ENCODE measurements at regions not wholly inside any gene's neighbourhood (a gene's known extent, or its start where the extent isn't known, plus 50 kb on each side); places are given as distances from the start of the nearest gene placed in this dataset.

DNA sequence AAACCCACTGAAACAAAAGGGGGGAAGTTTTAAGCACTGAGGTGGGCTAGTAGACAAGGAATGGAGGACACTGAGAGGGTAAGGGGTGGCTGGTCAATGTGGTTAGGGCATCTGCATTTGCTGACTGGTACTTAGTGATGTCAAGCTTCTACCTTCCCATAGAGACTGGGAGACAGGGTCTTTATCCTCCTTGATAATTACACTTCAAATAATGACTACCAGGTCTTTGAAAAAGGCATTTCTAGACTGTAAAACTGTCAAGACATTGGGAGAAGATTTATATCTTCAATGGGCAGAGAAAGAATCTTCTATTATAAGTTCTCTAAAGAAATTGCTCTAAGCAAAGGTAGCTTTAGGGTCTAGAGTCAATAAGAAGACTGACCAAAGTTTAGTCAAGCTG is 1490.8 kb upstream of the PCDH20 start:
- Histone ChIP-seq H3K79me2 (ENCODE audit: insufficient read depth, low read length) (no peaks in the 10 kb centered on the region), H4K20me1 (ENCODE audit: insufficient read depth, low read length) (no peaks in the 10 kb centered on the region), H3K4me3 (replicated peaks in 1 of 3; ENCODE audit: insufficient read depth in 1 of 3, low read depth in 2 of 3, low read length in 3 of 3) (no peak overlapping the region), H3K27ac (ENCODE audit: extremely low read length, insufficient read depth, low read length) (no peak overlapping the region), H3K4me1 (ENCODE audit: insufficient read depth, low read length) (no peaks in the 10 kb centered on the region), H3K36me3 (replicated peaks in 1 of 2; ENCODE audit: control insufficient read depth in 1 of 2, insufficient read depth in 2 of 2, low read length in 2 of 2) (no peaks in the 10 kb centered on the region), H3K9ac (ENCODE audit: insufficient read depth, low read depth, low read length) (no peak overlapping the region), H3K9me3 (ENCODE audit: low read length) (no peaks in the 10 kb centered on the region), H2AFZ (ENCODE audit: low read length) (no peak overlapping the region), H3K27me3 (ENCODE audit: control insufficient read depth in 1 of 2, insufficient read depth in 2 of 2, low read length in 2 of 2) (no peaks in the 10 kb centered on the region), H3K4me2 (ENCODE audit: low read depth, low read length) (no peak overlapping the region)
- TF ChIP-seq HNF4A (CRISPR knock-in tag; IDR thresholded peaks at IDR 0.05) (no peak), RFX5 (IDR thresholded peaks at IDR 0.05; ENCODE audit: low read depth, low read length) (no peak), SIX4 (CRISPR knock-in tag; IDR thresholded peaks at IDR 0.05) (no peak), KDM1A (CRISPR knock-in tag; IDR thresholded peaks at IDR 0.05) (no peak), AKAP8 (CRISPR knock-in tag; IDR thresholded peaks at IDR 0.05) (no peak), ZNF558 (CRISPR knock-in tag; IDR thresholded peaks at IDR 0.05; ENCODE audit: borderline replicate concordance) (no peak), XRCC5 (optimal IDR thresholded peaks at IDR 0.05; ENCODE audit: low read length) (no peak), PHF20 (CRISPR knock-in tag; IDR thresholded peaks at IDR 0.05) (no peak), ZNF33A (CRISPR knock-in tag; IDR thresholded peaks at IDR 0.05; ENCODE audit: borderline replicate concordance) (no peak), ZNF563 (CRISPR knock-in tag; IDR thresholded peaks at IDR 0.05) (no peak), TP53 (CRISPR knock-in tag; conservative IDR thresholded peaks at IDR 0.05) (no peak), CCAR2 (optimal IDR thresholded peaks at IDR 0.05; ENCODE audit: low read depth, low read length) (no peak), SNAPC2 (CRISPR knock-in tag; IDR thresholded peaks at IDR 0.05) (no peak), ZNF3 (CRISPR knock-in tag; IDR thresholded peaks at IDR 0.05) (no peak)
- TF ChIP-seq, protein P1, sequence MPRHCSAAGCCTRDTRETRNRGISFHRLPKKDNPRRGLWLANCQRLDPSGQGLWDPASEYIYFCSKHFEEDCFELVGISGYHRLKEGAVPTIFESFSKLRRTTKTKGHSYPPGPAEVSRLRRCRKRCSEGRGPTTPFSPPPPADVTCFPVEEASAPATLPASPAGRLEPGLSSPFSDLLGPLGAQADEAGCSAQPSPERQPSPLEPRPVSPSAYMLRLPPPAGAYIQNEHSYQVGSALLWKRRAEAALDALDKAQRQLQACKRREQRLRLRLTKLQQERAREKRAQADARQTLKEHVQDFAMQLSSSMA (CRISPR knock-in tag; IDR thresholded peaks at IDR 0.05): no peak
- TF ChIP-seq, protein P2, sequence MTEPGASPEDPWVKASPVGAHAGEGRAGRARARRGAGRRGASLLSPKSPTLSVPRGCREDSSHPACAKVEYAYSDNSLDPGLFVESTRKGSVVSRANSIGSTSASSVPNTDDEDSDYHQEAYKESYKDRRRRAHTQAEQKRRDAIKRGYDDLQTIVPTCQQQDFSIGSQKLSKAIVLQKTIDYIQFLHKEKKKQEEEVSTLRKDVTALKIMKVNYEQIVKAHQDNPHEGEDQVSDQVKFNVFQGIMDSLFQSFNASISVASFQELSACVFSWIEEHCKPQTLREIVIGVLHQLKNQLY (CRISPR knock-in tag; IDR thresholded peaks at IDR 0.05): no peak
- in situ Hi-C loops (cut with HindIII; ENCODE audit: extremely low pct_ligation_motif_present, low pct_unique_long_range_greater_than_20kb): no loop called here
- ChIA-PET POLR2A (no interaction called here), CTCF (ENCODE audit: low intra/inter-chr PET ratio, low total read pairs) (no interaction called here)
- no TSS peak for BruUV-seq (replicated peaks)
- no peak for FAIRE-seq
- intact Hi-C loops (cut with micrococcal nuclease; ENCODE audit: unreplicated experiment): no loop called here
- DNase-seq (ENCODE audit: low spot score): no peak
- ATAC-seq: no peak
